ENCODE measurements at regions not wholly inside any gene's neighbourhood (a gene's known extent, or its start where the extent isn't known, plus 50 kb on each side); places are given as distances from the start of the nearest gene placed in this dataset.
A peak's percentile ranks its signal among the peaks of the same experiment; 100 is the strongest.

DNA sequence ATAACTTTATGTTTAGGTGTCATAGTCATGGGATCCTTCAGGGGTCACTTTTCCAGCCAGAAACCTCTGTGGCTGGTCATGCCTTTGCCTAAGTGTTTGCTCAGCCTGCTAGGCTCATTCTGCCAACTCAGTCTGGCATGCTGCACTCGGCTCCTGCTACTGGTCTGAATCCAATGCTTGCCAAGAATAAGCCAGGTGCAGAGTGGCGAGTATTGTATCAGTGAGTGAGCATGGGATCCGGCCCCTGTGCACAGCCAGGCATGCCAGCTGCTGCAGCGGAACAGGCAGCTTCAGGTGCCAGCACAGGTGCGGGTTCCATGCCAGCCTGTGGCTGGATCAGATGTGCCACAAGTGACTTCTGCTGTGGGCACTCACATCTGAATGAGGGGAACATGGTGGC, 1269.3 kb upstream of the CNTN5 start:
- Histone ChIP-seq H3K4me2 (no peak overlapping the region), H3K27me3 (ENCODE audit: insufficient read depth) (no peaks in the 10 kb centered on the region), H3K4me1 (ENCODE audit: insufficient read depth) (no peaks in the 10 kb centered on the region), H2AFZ (no peak overlapping the region), H3F3A (replicated peaks; ENCODE audit: low read depth) (no peaks in the 10 kb centered on the region), H3K36me3 (ENCODE audit: insufficient read depth) (no peaks in the 10 kb centered on the region), H3K4me3 (no peak overlapping the region), H3K27ac (ENCODE audit: low read depth) (no peak overlapping the region), H4K20me1 (replicated peaks; ENCODE audit: insufficient read depth) (no peaks in the 10 kb centered on the region), H3K79me2 (replicated peaks; ENCODE audit: insufficient read depth) (no peaks in the 10 kb centered on the region), H3K9me2 (ENCODE audit: insufficient read depth) (no peaks in the 10 kb centered on the region)
- peaks cover 10% of the 10 kb centered on the region; the same call in 2 of the 3 replicates for H3K9me3 Mint-ChIP-seq
- H3K4me1 Mint-ChIP-seq = no peaks in the 10 kb centered on the region; the same call in 2 of the 3 replicates
- ATAC-seq = no peak
- H3K36me3 Mint-ChIP-seq (ENCODE audit: low read depth) = peaks cover under 1% of the 10 kb centered on the region; the same call in 2 of the 3 replicates
- no peak for DNase-seq (ENCODE audit: low spot score)
- H3K4me3 Mint-ChIP-seq = no peak overlapping the region
- H3K27me3 Mint-ChIP-seq (ENCODE audit: insufficient read depth, low read depth, poor library complexity) = no peaks in the 10 kb centered on the region
- H3K27ac Mint-ChIP-seq = no peak overlapping the region
- TF ChIP-seq EZH2phosphoT487 (IDR thresholded peaks at IDR 0.05; ENCODE audit: unreplicated experiment) = no peak
- no peak for TF ChIP-seq JUNB (IDR thresholded peaks at IDR 0.05; ENCODE audit: unreplicated experiment)

DNA sequence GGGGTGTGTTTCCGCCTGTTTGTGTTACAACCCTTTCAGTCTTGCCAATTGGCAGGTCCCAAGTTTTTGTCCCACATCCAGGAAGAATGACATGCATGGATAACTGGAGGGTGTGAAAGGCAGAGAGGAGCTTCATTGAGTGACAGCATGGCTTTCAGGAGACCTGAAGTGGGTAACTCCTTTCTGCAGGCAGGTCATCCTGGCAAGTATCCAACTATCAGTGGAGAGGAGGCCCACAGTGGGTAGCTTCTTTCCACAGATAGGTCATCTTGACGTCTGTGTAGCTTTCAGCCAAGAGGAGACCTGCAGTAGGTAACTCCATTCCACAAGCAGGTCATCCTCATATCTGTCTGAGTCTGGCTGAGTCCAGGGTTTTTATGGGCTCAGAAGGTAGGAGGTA, 1268.8 kb upstream of the CNTN5 start:
- H3K4me1 Mint-ChIP-seq = no peaks in the 10 kb centered on the region; the same call in 2 of the 3 replicates
- Histone ChIP-seq H3K4me1 (ENCODE audit: insufficient read depth) (no peaks in the 10 kb centered on the region), H3K9me2 (ENCODE audit: insufficient read depth) (no peaks in the 10 kb centered on the region), H3K27me3 (ENCODE audit: insufficient read depth) (no peaks in the 10 kb centered on the region), H3K79me2 (replicated peaks; ENCODE audit: insufficient read depth) (no peaks in the 10 kb centered on the region), H3K27ac (ENCODE audit: low read depth) (no peak overlapping the region), H3K4me2 (no peak overlapping the region), H3F3A (replicated peaks; ENCODE audit: low read depth) (no peaks in the 10 kb centered on the region), H3K36me3 (ENCODE audit: insufficient read depth) (no peaks in the 10 kb centered on the region), H3K4me3 (no peak overlapping the region), H2AFZ (no peak overlapping the region), H4K20me1 (replicated peaks; ENCODE audit: insufficient read depth) (no peaks in the 10 kb centered on the region)
- ATAC-seq (no peak), DNase-seq (ENCODE audit: low spot score) (no peak)
- no peaks in the 10 kb centered on the region for H3K27me3 Mint-ChIP-seq (ENCODE audit: insufficient read depth, low read depth, poor library complexity)
- no peak overlapping the region for H3K27ac Mint-ChIP-seq
- no peak for TF ChIP-seq STAT1 (IDR thresholded peaks at IDR 0.05; ENCODE audit: unreplicated experiment)
- no peaks in the 10 kb centered on the region for H3K36me3 Mint-ChIP-seq (ENCODE audit: low read depth)
- no peak overlapping the region for H3K4me3 Mint-ChIP-seq
- H3K9me3 Mint-ChIP-seq = peaks cover 8% of the 10 kb centered on the region; the same call in 1 of the 3 replicates

DNA sequence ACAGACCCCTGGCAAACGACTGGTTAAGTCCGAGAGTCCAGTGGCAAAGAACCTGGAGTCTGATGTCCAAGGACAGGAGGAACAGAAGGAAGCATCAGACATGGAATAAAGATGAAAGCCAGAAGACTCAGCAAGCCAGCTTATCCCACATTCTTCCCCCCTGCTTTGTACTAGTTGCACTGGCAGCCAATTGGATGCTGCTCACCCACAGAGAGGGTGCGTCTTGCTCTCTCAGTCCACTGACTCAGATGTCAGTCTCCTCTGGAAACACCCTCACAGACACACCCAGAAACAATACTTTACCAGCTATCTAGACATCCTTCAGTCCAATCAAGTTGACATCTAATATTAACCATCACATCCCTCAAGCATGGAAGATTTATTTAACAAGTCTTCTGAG, 1265.8 kb upstream of the CNTN5 start:
- no peak overlapping the region for H3K4me3 Mint-ChIP-seq
- peak; percentile 38; the same call in 2 of the 3 replicates for ATAC-seq

More for the DNA sequence above, 1265.8 kb upstream of the CNTN5 start:
- no peaks in the 10 kb centered on the region for H3K36me3 Mint-ChIP-seq (ENCODE audit: low read depth)
- H3F3A ChIP-seq (replicated peaks; ENCODE audit: low read depth) = no peaks in the 10 kb centered on the region
- H3K4me2 ChIP-seq = no peak overlapping the region
- no peaks in the 10 kb centered on the region for H3K79me2 ChIP-seq (replicated peaks; ENCODE audit: insufficient read depth)
- no peaks in the 10 kb centered on the region for H3K36me3 ChIP-seq (ENCODE audit: insufficient read depth)
- no peak for DNase-seq (ENCODE audit: low spot score)
- H3K27ac ChIP-seq (ENCODE audit: low read depth) = no peak overlapping the region
- H2AFZ ChIP-seq = no peak overlapping the region
- no peaks in the 10 kb centered on the region for H3K4me1 ChIP-seq (ENCODE audit: insufficient read depth)
- no peaks in the 10 kb centered on the region for H3K27me3 ChIP-seq (ENCODE audit: insufficient read depth)
- no peak overlapping the region for H3K4me3 ChIP-seq
- H3K27me3 Mint-ChIP-seq (ENCODE audit: insufficient read depth, low read depth, poor library complexity) = no peaks in the 10 kb centered on the region
- no peaks in the 10 kb centered on the region; the same call in 2 of the 3 replicates for H3K4me1 Mint-ChIP-seq
- H4K20me1 ChIP-seq (replicated peaks; ENCODE audit: insufficient read depth) = no peaks in the 10 kb centered on the region
- H3K9me3 Mint-ChIP-seq = peaks cover 8% of the 10 kb centered on the region; the same call in 1 of the 3 replicates
- H3K27ac Mint-ChIP-seq = no peak overlapping the region
- no peaks in the 10 kb centered on the region for H3K9me2 ChIP-seq (ENCODE audit: insufficient read depth)
- TF ChIP-seq, protein P1, sequence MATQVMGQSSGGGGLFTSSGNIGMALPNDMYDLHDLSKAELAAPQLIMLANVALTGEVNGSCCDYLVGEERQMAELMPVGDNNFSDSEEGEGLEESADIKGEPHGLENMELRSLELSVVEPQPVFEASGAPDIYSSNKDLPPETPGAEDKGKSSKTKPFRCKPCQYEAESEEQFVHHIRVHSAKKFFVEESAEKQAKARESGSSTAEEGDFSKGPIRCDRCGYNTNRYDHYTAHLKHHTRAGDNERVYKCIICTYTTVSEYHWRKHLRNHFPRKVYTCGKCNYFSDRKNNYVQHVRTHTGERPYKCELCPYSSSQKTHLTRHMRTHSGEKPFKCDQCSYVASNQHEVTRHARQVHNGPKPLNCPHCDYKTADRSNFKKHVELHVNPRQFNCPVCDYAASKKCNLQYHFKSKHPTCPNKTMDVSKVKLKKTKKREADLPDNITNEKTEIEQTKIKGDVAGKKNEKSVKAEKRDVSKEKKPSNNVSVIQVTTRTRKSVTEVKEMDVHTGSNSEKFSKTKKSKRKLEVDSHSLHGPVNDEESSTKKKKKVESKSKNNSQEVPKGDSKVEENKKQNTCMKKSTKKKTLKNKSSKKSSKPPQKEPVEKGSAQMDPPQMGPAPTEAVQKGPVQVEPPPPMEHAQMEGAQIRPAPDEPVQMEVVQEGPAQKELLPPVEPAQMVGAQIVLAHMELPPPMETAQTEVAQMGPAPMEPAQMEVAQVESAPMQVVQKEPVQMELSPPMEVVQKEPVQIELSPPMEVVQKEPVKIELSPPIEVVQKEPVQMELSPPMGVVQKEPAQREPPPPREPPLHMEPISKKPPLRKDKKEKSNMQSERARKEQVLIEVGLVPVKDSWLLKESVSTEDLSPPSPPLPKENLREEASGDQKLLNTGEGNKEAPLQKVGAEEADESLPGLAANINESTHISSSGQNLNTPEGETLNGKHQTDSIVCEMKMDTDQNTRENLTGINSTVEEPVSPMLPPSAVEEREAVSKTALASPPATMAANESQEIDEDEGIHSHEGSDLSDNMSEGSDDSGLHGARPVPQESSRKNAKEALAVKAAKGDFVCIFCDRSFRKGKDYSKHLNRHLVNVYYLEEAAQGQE (IDR thresholded peaks at IDR 0.05; ENCODE audit: unreplicated experiment) = no peak
- TF ChIP-seq POLR2AphosphoS5 (IDR thresholded peaks at IDR 0.05; ENCODE audit: low read depth) = no peak
- TF ChIP-seq CREB1 (CRISPR knock-in tag; IDR thresholded peaks at IDR 0.05; ENCODE audit: low read depth) = no peak

Measured in GM23338 (cell line).